Heart left ventricle (tissue), 16 donors: ENCODE measurements at regions not wholly inside any gene's neighbourhood (a gene's known extent, or its start where the extent isn't known, plus 50 kb on each side); places are given as distances from the start of the nearest gene placed in this dataset.

Source experiments
- ATAC-seq, 4 donors: fragments of 200-7000 bp; cut with Tn5 transposase; one replicate each; pipeline ENCODE4 v1.9.1; 2020 to 2022; ENCODE audit warnings: moderate library complexity in 4 of 4, mild to moderate bottlenecking in 3 of 4, moderate number of reproducible peaks in 1 of 4
- DNase-seq, 5 donors: peaks; one replicate each; pipeline ENCODE4 v3.0.0-alpha.2; 2020
- H3K27ac ChIP-seq, 12 donors: fragments of 200-600 bp; sonication (generic) in 4 of 12; one replicate each; pipeline versions ENCODE4 v1.5.0 to v1.8.0; 2016 to 2022; ENCODE audit warnings: mild to moderate bottlenecking in 2 of 12
- H3K27me3 ChIP-seq, 9 donors: fragments of 200-600 bp; sonication (generic) in 2 of 9; one replicate each; pipeline versions ENCODE4 v1.5.1 to v1.8.0; 2016 to 2022; ENCODE audit warnings: mild to moderate bottlenecking in 3 of 9
- H3K36me3 ChIP-seq, 9 donors: fragments of 200-600 bp; sonication (generic) in 2 of 9; one replicate each; pipeline versions ENCODE4 v1.5.0 to v1.8.0; 2018 to 2022; ENCODE audit warnings: mild to moderate bottlenecking in 2 of 9
- H3K4me1 ChIP-seq, 12 donors: fragments of 200-600 bp; sonication (generic) in 4 of 12; one replicate each; pipeline versions ENCODE4 v1.5.0 to v1.8.0; 2016 to 2022; ENCODE audit warnings: mild to moderate bottlenecking in 3 of 12
- H3K4me3 ChIP-seq, 12 donors: fragments of 200-600 bp; sonication (generic) in 4 of 12; one replicate each; pipeline versions ENCODE4 v1.5.0 to v1.8.0; 2017 to 2022; ENCODE audit warnings: mild to moderate bottlenecking in 9 of 12, moderate library complexity in 4 of 12
- H3K9me3 ChIP-seq, 12 donors: fragments of 200-600 bp; sonication (generic) in 4 of 12; one replicate each; pipeline versions ENCODE4 v1.5.0 to v1.8.0; 2016 to 2022; ENCODE audit warnings: mild to moderate bottlenecking in 1 of 12
- CTCF ChIP-seq, 12 donors: fragments of 200-600 bp; sonication (generic) in 4 of 12; IDR thresholded peaks; one replicate each; pipeline versions ENCODE4 v1.5.0 to v1.8.0; 2018 to 2022; ENCODE audit warnings: antibody characterized with exemption in 12 of 12, mild to moderate bottlenecking in 5 of 12
- POLR2A ChIP-seq, 2 donors: fragments of 450-650 bp; IDR thresholded peaks; one replicate each; pipeline ENCODE4 v1.6.1; 2017; ENCODE audit warnings: antibody characterized with exemption in 2 of 2, mild to moderate bottlenecking in 2 of 2, moderate library complexity in 2 of 2
- WGBS, 4 donors: extraction: QIAGEN DNeasy Blood & Tissue Kit in 2 of 4; methylation state at CpG; one replicate each; pipeline versions ENCODE4 v1.1.5 to v1.1.7; 2013 to 2018; 5-methylcytosine and 5-hydroxymethylcytosine counted together
- intact Hi-C, 10 donors: fragments of 100-400 bp; cut with DNase I; formaldehyde crosslinking; loops; one replicate each; pipeline versions ENCODE4 v1.11.1 to v1.14.2; 2022
- donor health status: ischemic (EF 13 %, LVEDD 7.1; RV severe dilation, severe dysfunction).
- donor health status: healthy with polysubstance abuse.
- donor health status: DM: no; HTN: yes; CAD: no.
- donor health status: DM: no; HTN: no; CAD: no.
- donor health status: ischemic (EF 25% LVEDD 6.9; RV normal size, moderate dysfunction).
- donor health status: ischemic (EF 25% LVEDD 5.7; RV mildly dilated, moderate dysfunction).
- donor health status: healthy.
- donor health status: DM: yes; HTN: yes; CAD: no.
- donor health status: ischemic (EF 35%, LVEDD 5.7; RV mildly dilated, moderate dysfunction).
- donor health status: nonischemic (EF 11% LVEDD 7.7; RV severe dilation, severe dysfunction).
- donor health status: DM: yes; HTN: yes; CAD: no.
- donor health status: PGD.
- donor health status: ischemic (EF 29% LVEDD 5.4; RV normal size, mild dysfunction).
- donor health status: nonischemic (EF 23%, LVEDD 6.1; RV moderate dilation, normal function).

GRCh38 chr3:135848051-135848450 lies 117.5 kb upstream of the PPP2R3A start:
- no peak for ATAC-seq
- H3K36me3 ChIP-seq = no peaks in the 10 kb centered on the region
- intact Hi-C loops = no loop called here
- no peak overlapping the region for H3K4me3 ChIP-seq
- H3K27me3 ChIP-seq = peaks cover 0 to 8% (median 0%) of the 10 kb centered on the region in 9 donors
- no peaks in the 10 kb centered on the region for H3K4me1 ChIP-seq
- no peak for TF ChIP-seq POLR2A (IDR thresholded peaks at IDR 0.05)
- TF ChIP-seq CTCF (IDR thresholded peaks at IDR 0.05) = no peak
- WGBS, 4 donors = 92 to 95% (median 94%) methylated on average over 1 of the region's 1 CpG
- DNase-seq = no peak
- H3K27ac ChIP-seq = no peak overlapping the region
- H3K9me3 ChIP-seq = peaks cover 0 to 6% (median 0%) of the 10 kb centered on the region in 12 donors

DNA sequence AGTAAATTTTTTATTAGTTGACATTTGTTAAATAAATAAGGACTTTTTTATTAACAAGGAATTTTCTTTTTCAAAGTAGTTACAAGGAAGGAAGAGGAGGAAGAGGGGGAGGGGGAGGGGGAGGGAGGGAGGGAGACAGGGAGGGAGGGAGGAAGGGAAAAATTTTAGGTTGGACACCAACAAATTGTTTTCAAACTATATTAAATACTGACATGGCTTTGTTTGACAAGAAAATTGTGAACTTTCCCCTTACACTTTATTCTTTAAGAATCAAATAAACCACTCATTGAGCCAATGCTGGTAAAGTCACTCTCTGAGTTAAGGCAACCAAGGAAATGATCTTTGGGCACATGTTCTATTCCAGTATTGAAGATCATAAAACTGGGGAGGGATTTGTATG lies 115.7 kb upstream of the PPP2R3A start:
- ATAC-seq = no peak
- DNase-seq = no peak
- peaks cover 0 to 16% (median 0%) of the 10 kb centered on the region in 9 donors for H3K27me3 ChIP-seq
- H3K9me3 ChIP-seq = peaks cover 0 to 6% (median 0%) of the 10 kb centered on the region in 12 donors
- intact Hi-C loops = no loop called here
- H3K4me1 ChIP-seq = no peaks in the 10 kb centered on the region
- H3K36me3 ChIP-seq = no peaks in the 10 kb centered on the region
- no peak overlapping the region for H3K4me3 ChIP-seq
- TF ChIP-seq POLR2A (IDR thresholded peaks at IDR 0.05) (no peak), CTCF (IDR thresholded peaks at IDR 0.05) (no peak)
- no peak overlapping the region for H3K27ac ChIP-seq

- ATAC-seq (no peak), DNase-seq (no peak)
- TF ChIP-seq CTCF (IDR thresholded peaks at IDR 0.05) (no peak), POLR2A (IDR thresholded peaks at IDR 0.05) (no peak)
- Histone ChIP-seq H3K36me3 (no peaks in the 10 kb centered on the region), H3K4me1 (no peaks in the 10 kb centered on the region), H3K27me3 (peaks cover 0 to 16% (median 0%) of the 10 kb centered on the region in 9 donors), H3K27ac (no peak overlapping the region), H3K9me3 (peaks cover 0 to 6% (median 0%) of the 10 kb centered on the region in 12 donors), H3K4me3 (no peak overlapping the region)
- WGBS, 4 donors = 51 to 61% (median 56%) methylated on average over 4 of the region's 4 CpGs
- intact Hi-C loops = no loop called here
Measured at GRCh38 chr3:135851201-135852081, 114.1 kb upstream of the PPP2R3A start.

GRCh38 chr3:135853981-135854380 lies 111.5 kb upstream of the PPP2R3A start:
- Histone ChIP-seq H3K9me3 (no peaks in the 10 kb centered on the region), H3K27ac (no peak overlapping the region), H3K27me3 (peaks cover 0 to 16% (median 0%) of the 10 kb centered on the region in 9 donors), H3K4me1 (no peaks in the 10 kb centered on the region), H3K4me3 (no peak overlapping the region), H3K36me3 (no peaks in the 10 kb centered on the region)
- ATAC-seq = no peak
- no peak for DNase-seq
- 46 to 55% (median 49%) methylated on average over 2 of the region's 2 CpGs for WGBS, 4 donors
- no peak for TF ChIP-seq CTCF (IDR thresholded peaks at IDR 0.05)
- no peak for TF ChIP-seq POLR2A (IDR thresholded peaks at IDR 0.05)
- intact Hi-C loops = no loop called here
